GM19395 (cell line): ENCODE measurements at regions not wholly inside any gene's neighbourhood (a gene's known extent, or its start where the extent isn't known, plus 50 kb on each side); places are given as distances from the start of the nearest gene placed in this dataset.
A peak's percentile ranks its signal among the peaks of the same experiment; 100 is the strongest.

ENCODE experiments used
- ATAC-seq: cut with Tn5 transposase; IDR thresholded peaks from one replicate; pipeline ENCODE4 v1.9.1; 2021; ENCODE audit warnings: mild to moderate bottlenecking, moderate library complexity; ENCODE audit not compliant: unreplicated experiment

DNA sequence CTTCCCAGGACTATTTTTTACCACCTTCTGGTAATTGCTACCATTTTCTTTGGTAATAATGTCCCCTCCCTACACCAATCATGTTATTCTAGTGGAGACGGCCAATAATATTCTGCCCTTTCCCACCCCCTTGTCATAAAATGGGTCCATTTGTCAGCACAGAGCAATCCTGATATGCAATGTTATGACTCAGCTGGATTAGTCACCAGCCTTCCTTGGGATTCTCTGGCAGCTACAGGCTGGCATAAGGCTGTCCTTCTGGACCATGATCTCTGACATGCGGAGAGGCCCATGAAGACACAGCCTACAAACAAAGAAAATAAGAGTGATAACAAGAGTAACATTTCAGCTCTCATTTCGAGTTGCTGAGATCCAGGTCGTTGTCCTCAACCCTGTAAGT is 222.0 kb upstream of the CPNE8 start:
- ATAC-seq = no peak

DNA sequence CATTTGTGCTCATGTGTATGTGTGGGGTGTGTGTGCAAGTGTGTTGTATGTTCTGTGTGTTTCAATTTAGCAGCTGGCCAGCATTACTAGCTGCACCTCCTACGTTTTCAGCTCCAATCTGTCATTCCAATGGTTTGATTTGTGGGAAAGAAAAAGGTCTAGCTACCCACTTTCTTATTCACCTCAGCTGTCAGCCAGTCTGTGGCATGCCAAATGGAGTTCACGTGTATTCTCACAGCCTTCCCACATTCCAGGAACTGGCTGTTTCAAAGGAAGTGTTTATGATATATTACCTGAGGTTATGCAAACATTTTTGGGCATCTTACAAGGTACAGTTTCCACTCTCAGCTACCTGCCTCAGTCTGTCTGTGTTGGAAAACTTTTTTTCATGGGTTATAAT is 220.2 kb upstream of the CPNE8 start:
- no peak for ATAC-seq

DNA sequence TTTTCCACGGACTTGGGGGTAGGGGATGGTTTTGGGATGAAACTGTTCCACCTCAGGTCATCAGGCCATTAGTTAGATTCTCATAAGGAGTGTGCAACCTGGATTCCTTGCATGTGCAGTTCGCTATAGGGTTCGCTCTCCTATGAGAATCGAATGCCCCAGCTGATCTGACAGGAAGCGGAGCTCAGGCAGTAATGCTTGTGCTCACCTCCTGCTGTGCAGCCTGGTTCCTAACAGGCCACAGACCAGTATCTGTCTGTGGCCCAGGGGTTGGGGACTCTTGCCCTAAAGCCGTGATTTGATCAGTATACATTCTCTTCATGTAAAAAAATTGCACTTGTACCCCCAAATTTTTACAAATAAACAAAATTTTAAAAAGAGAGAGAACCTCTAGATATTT is 219.4 kb upstream of the CPNE8 start:
- ATAC-seq = no peak

DNA sequence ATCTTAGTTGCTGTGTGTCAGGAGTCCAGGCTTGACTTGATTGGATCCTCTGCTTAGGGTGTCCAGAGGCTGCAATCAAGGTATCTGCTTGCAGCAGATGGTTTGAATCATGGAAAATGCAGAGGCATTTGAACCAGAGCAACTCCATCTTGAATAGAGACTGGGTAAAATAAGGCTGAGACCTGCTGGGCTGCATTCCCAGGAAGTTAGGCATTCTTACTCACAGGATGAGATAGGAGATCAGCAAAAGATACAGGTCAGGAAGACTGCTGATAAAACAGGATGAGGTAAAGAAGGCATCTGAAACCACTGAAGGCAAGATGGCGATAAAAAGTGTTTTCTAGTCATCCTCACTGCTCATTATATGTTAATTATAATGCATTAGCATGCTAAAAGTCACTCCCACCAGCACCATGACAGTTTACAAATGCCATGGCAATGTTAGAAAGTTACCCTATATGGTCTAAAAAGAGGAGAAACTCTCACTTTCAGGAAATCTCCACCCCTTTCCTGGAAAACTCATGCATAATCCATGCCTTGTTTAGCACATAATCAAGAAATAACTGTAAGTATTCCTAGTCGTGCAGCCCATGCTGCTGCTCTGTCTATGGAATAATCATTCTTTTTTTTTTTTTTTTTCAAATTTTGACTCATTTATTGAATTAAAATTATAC is 218.3 kb upstream of the CPNE8 start:
- no peak for ATAC-seq

DNA sequence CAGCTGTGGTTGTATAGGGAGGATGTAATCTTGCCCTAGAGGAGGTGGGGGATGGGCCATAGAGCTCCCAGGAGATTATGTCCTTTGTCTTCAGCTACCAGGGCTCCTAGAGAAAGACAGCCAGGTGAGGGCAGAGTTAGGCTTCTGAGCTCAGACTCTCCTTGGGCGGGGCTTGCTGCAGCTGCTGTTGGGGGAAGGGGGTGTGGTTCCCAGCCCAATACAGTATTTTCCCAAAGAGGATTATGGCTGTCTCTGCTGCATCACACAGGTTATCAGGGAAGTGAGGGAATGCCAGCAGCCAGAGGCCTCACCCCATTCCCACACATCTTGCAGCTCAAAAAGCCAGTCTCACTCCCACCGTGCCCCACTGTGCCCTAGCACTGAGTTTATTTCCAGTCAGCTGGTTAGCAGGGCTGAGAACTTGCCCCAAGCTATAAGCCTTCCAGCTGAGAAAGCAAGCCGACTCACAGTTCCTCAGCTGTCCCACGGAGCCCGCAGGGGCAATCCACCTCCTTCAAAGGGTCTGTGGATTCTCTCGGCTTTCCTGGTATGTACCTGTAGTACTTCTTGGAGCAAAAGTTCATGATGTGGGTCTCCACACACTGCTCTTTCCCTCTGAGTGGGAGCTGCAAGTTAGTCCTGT is 217.3 kb upstream of the CPNE8 start:
- no peak for ATAC-seq

DNA sequence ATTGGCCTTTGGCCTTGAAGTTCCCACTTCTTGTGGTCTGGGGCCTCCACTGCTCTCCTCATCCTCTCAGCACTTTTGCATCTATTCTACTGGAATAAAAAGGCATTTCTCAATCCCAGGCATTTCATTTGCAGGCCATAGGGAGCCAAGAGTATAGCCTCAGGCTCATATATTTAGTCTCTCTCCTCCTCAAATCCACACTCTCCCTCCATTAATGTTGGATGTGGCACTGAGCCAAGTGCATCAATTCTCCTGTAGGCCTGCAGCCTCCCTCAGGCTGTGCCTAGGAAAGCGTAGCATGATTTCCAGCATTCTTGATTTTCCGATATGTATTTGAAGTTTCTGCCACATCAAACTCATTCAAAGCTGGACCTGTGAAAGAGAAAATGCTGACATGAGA is 211.5 kb upstream of the CPNE8 start:
- ATAC-seq = no peak

DNA sequence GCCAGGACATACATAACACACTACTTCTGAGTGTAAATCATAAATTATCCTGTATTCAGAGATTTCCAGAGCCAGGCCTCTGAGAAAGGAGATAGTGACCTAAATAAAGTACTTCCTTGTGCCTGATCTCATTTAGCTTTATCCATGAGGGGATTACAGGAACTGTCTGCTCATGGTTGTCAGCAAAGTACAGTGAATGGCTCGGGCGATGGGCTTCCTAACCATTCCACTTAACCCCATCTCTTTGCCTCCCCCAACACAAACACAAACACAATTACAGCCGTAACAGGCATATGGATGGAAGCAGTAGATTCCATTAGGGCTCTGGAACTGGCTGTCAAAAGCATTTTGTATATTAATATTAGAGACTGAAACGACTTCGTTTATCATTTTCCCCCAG is 206.7 kb upstream of the CPNE8 start:
- no peak for ATAC-seq

DNA sequence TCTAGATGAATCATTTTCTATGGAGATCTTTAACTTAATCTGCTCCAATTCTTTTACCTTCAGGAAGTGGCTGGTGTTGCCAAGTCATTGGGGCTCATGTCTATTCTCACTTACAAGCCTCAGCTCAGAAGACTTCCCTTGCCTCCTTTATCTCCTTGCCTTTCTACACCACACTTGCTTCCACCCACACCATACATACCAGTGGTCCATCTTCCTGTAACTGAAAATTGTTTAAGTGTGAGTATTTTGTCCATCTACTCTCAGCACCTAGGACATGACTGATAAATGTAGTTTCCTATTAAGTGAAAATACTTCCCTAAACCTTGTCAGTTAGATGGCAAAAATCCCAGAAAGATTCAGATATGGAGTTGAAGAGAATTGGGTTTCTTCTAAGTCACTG is 199.7 kb upstream of the CPNE8 start:
- no peak for ATAC-seq

DNA sequence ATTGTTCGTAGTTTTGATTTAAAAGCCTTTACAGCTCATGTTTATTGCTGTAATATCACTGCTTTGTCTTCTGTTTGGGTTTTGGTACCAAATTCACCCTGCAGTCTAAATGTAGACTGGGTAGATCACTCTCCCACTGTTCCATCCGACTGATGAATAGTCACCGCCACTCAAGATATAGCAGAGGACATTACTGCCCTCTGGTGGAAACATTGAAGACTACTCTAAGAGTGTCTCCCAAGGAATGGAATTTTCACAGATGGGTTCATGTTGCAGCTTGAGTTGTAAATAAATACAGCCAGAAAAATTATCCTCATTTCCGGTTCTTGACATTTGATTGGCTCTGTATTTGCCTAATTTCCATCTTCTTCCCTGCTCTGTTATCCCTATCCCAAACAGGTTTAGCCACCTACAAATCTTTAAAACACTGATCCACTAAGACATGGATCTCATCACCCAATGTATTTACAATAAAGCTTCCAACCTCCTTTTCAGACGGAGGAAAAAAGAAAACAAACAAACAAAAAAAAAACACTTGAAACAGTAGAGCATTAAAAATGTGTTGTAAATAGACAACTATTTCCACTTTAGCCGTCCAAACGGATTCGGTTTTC is 198.3 kb upstream of the CPNE8 start:
- peak; percentile 97 for ATAC-seq

DNA sequence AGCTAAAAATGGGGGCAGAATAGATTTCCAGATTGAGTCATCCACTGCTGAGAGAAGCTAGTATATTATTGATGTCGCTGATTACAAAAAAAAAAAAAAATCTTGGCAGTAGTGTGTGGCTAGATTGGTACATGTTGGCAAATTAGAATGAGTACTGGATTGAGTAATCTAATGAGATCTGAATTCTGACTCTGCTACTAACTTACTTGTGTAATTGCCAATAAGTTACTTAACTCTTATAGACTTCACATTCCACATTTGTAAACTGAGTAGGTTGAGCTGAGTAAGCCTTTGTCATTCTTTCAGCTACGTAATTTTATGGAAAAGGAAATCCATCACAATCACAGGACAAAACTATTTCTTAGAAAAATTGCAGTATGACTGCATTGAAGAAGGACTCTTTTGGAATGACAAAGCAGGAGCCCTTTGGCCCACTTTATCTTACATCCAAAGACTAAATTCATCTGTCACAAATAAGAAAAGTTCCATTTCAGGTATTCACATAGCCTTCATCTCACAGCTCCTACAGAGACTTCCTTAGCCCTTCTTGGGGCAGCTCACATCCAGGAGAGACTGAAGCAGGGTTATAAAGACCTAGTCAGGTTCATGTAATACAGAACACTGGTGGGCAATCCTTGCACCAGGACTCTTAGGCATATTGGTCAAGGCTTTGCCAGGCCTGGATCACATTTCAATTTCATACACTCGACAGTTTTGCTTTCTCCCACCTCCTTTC is 197.3 kb upstream of the CPNE8 start:
- no peak for ATAC-seq

DNA sequence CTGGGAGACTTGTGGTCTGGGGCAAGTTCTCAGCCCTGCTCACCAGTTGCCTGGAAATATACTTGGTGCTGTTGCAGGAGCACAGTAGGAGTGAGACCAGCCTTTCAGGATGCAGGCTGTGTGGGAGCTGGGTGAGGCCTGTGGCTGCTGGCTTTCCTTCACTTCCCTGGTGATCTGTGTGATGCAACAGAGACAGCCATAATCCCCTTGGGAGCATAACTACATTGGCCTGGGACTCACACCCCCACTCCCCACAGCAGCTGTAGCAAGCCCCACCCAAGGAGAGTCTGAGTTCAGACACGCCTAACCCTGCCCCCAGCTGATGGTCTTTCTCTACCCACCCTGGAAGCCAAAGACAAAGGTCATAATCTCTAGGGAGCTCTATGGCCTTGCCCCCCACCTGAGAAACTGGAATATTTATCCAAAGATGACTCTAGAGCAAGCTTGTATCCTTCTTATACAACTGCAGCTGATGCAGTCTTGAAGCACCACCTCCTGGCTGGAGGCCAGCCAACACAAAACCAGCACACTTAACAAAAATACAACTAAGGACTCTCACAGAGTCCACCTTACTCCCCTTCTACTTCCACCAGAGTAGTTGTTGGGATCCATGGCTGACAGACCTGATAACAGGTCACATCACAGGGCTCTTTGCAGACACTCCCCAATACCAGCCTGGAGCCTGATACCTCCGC is 190.4 kb upstream of the CPNE8 start:
- ATAC-seq = no peak

DNA sequence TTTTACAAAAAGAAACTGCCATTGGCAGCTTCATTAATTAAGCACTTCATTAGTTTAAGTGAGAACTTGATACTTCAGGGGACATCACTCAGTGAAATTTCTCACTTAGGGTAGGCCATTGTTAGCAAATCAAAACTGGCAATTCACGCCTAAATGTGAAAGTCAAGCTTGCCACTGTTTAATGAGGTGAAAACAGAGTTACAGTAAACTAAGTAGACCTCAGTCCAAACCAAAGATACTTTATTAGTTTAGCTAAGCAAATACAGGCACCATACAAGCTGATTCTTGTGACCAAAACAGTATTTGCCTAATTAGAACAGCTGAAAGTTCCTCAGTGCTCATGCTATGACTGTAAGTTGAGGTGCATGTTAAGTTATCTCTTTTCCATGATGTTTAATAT is 176.5 kb upstream of the CPNE8 start:
- ATAC-seq = no peak

DNA sequence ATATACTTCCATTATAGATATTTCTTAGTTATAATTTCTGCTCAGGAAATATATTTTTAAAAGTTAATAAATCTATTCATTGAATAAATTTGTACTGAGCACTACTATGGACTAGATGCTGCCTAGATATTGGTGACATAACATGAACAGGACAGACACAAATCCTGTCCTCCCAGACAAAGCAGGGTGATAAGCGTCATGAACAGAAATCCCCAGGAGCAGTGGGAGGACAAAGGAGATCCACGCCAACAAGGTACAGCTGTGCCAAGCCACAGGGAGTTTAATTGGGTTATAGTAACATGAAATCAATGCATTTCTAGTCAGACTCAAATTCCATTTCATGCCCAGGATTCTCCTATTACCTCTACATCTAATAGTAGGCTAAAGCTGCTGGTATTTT is 171.8 kb upstream of the CPNE8 start:
- no peak for ATAC-seq

DNA sequence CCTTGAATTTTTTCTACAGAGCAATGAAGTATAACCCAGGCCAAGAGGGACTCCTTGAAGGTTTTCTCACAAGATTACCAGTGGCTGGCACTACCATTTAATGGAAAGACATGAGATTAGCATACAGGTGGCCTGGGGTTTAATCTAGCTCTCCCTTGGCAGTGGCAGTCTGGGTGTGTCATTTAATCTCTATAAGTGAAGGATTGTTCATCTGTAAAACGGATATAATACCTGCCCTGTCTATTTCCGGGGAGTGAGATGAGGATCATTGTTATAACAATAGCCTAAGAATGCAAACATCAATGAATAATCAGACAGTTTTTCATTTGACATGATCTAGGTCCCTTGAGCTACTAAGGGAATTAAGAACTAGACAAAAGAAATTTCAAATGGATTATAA is 168.7 kb upstream of the CPNE8 start:
- ATAC-seq = no peak

DNA sequence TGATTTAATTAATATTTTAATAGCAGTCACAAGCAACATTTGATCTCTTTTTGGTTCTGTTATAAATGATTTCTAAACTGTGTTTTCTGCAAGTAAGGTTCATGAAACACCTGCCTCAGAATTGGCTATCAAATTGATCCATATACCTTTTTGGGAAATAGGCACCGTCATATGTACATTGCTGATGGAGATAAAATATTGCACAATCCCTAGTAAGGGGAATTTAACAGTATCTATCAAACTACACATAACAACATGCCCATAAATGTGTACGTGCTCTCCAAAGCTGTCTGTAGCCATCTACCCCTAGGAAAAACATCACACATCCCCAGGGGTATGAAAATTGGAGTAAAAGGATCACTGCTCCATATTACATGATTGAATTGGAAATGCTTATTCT is 167.3 kb upstream of the CPNE8 start:
- ATAC-seq = no peak

DNA sequence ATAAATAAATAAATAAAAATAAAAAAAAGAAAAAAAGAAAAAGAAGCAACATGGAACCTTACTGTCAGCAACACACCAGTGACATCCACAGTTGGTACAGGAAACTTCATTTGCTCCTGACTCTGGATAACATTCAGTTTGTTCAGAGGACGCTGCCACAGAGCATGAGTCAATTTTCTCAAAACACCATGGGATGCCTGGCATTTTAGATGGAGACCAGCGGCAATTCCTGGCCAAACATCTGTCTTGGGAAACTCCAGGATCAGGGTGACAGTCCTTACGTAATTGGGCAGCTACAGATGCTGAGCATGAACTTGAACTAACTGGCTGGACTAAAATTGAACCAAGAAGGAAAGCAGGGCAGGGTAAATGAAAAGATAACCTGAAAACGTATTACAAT is 166.2 kb upstream of the CPNE8 start:
- ATAC-seq = no peak

DNA sequence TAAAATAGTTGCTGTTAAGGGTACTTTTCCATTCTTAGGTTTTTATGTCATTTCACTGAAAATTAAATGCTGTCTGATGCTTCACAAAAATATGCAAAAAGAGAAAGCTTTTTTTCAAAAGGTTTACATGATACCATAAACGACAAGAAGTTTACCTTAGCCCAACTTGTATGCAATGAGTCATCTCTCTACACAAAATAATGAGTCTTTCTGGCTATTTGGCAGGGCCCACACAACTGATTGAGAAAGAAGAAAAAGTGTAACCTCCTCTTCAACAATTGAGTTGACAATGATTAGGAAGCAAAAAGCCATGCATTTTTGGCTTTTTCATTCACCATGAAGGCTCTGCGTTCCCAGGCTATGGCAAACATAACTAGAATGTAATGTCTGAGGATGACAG is 165.4 kb upstream of the CPNE8 start:
- no peak for ATAC-seq

DNA sequence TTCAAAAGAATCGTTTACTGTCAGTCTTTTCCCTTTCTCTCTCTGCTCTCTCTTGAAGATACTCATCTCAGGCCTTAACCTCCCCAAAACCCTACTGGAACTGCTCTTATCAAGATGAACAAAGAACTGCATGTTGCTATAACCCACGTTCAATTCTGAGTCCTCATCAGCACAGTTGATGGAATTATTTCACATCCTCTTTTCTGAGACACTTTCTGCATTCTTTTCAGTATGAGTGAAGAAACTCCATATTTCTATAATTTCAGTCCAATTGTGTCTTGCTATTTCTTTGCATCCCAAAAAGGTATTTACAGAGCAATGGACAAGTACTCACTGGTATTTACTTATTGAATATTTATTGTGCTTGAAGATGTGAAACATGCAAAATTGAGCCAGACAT is 160.1 kb upstream of the CPNE8 start:
- no peak for ATAC-seq

DNA sequence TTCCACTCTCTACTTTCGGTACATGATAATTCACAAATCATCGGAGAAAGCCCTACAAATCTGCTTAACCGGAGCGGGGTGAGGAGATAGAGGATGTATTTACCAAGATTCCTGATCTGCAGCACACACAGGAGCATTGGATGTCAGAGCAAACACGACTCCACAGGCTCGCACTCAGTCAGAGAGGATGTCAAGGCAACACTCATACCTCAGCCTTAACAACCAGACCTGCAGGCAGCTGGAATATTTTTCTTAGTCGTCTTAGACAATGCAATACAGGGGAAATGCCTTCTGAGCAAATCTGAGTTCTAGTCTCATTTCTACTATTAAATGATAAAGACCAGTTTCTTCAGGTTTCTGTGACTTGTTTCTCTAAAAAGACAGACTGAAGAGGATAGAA is 159.3 kb upstream of the CPNE8 start:
- no peak for ATAC-seq

DNA sequence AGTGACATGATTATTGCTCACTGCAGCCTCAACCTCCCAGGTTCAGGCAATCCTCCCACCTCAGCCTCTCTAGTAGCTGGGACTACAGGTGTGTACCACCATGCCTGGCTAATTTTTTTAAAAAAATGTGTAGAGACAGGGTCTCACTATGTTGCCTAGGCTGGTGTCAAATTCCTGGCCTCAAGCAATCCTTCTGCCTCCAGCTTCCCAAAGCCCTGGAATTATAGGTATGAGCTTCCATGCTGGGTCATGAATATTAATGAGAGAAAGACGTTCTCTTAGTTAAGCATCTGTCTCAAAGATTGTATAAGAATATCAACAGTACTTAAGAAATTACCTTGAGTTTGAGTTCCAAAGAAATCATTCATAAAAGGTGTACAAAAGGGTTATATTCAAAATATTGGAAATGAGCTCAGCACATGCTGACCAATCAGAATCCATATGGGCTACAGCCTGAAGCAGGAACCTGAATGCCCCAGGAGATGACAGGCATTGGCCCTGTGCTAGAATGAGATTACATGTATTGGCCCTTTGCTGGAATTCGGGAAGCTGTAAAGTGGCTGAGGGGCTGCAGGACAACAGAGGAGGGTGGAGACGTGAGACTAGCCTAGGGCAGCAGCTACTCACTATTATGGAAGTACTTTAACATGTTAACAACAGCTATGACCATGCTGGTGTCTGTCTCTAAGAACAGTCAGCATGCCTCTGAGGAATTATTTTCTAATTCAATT is 157.0 kb upstream of the CPNE8 start:
- no peak for ATAC-seq

DNA sequence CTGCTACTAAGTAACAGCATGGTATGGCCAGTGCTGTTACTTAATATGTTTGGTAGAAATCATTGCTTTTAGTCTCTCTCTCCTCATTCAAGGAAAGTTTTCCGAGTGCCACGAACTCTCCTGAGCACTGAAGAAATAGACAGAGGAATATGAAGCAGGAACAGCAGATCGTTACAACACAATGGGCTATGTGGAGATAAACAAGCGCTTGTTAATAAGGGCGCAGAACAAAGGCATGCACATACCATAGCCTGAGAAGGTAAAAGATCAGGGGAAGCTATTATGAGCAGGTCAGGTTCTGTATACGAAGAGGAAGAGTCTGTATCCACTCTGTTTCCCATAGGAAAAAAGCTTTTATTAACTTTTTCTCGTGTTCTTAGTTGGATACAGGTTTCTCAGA is 156.2 kb upstream of the CPNE8 start:
- no peak for ATAC-seq
